IMR-90 (cell line): ENCODE measurements at regions not wholly inside any gene's neighbourhood (a gene's known extent, or its start where the extent isn't known, plus 50 kb on each side); places are given as distances from the start of the nearest gene placed in this dataset.

Experiments
- ATAC-seq: fragments of 200-7000 bp; cut with Tn5 transposase; 2 replicates; pipeline ENCODE4 v1.9.1; 2020; ENCODE audit warnings: low read depth, mild to moderate bottlenecking, moderate library complexity
- BruUV-seq: library from RNA; stranded (reverse); fragments of 400-500 nt; replicated peaks from 2 replicates; lab custom pipeline; 2021; lab: Mats Ljungman, UMichigan
- CTCF ChIA-PET: fragments of 300-600 bp; formaldehyde crosslinking; extraction: SDS; loops from one replicate; lab custom pipeline; 2021; ENCODE audit warnings: antibody characterized with exemption; lab: Yijun Ruan, JAX
- POLR2A ChIA-PET: fragments of 300-600 bp; sonication (Branson Sonifier 250); formaldehyde crosslinking; loops from one replicate; lab custom pipeline; 2022; ENCODE audit warnings: antibody characterized with exemption; ENCODE audit not compliant: unreplicated experiment; lab: Charles Lee
- DNase-seq: peaks from one replicate; pipeline ENCODE4 v3.0.0; 2013
- H2AFZ ChIP-seq: replicated peaks from 2 replicates; pipeline ENCODE3; 2013; ENCODE audit warnings: low read length, mild to moderate bottlenecking; ENCODE audit not compliant: poor library complexity
- H2AK5ac ChIP-seq: 2 replicates; pipeline ENCODE4 v1.6.1; 2013; ENCODE audit warnings: low read depth, low read length, inconsistent platforms
- H2AK9ac ChIP-seq: replicated peaks from 2 replicates; pipeline ENCODE3; 2013; ENCODE audit warnings: mild to moderate bottlenecking, low read depth, low read length, moderate library complexity; ENCODE audit not compliant: poor library complexity
- H2BK120ac ChIP-seq: 2 replicates; pipeline ENCODE4 v1.6.1; 2013; ENCODE audit warnings: low read depth, low read length, inconsistent platforms
- H2BK15ac ChIP-seq: 3 replicates; pipeline ENCODE4 v1.6.1; 2013; ENCODE audit warnings: low read depth, low read length, inconsistent platforms
- H2BK20ac ChIP-seq: 2 replicates; pipeline ENCODE4 v1.6.1; 2013; ENCODE audit warnings: low read depth, mild to moderate bottlenecking, inconsistent platforms, low read length, moderate library complexity
- H2BK5ac ChIP-seq: 2 replicates; pipeline ENCODE4 v1.6.1; 2013; ENCODE audit warnings: mild to moderate bottlenecking, low read depth, low read length, inconsistent platforms; ENCODE audit not compliant: poor library complexity, severe bottlenecking
- H3K14ac ChIP-seq: replicated peaks from 2 replicates; pipeline ENCODE4 v1.6.1; 2013; ENCODE audit warnings: low read depth, low read length, inconsistent platforms
- H3K18ac ChIP-seq: 2 replicates; pipeline ENCODE4 v1.6.1; 2013; ENCODE audit warnings: low read depth, low read length, control low read depth
- H3K23ac ChIP-seq: 2 replicates; pipeline ENCODE4 v1.6.1; 2013; ENCODE audit warnings: low read depth, low read length, inconsistent platforms
- H3K27ac ChIP-seq: 2 replicates; pipeline ENCODE4 v1.5.1; 2013; ENCODE audit warnings: mild to moderate bottlenecking, control low read depth, low read length; ENCODE audit not compliant: insufficient read depth
- H3K27me3 ChIP-seq: 2 replicates; pipeline ENCODE4 v1.6.1; 2013; ENCODE audit warnings: low read length; ENCODE audit not compliant: control insufficient read depth, insufficient read depth
- H3K36me3 ChIP-seq: 2 replicates; pipeline ENCODE4 v1.6.1; 2013; ENCODE audit warnings: low read length, mixed read lengths; ENCODE audit not compliant: control insufficient read depth, insufficient read depth
- H3K4ac ChIP-seq: 2 replicates; pipeline ENCODE4 v1.6.1; 2013; ENCODE audit warnings: low read depth, low read length, inconsistent platforms
- H3K4me1 ChIP-seq: 2 replicates; pipeline ENCODE4 v1.6.1; 2013; ENCODE audit warnings: low read length, mixed read lengths; ENCODE audit not compliant: control insufficient read depth, insufficient read depth
- H3K4me2 ChIP-seq: 2 replicates; pipeline ENCODE4 v1.6.1; 2013; ENCODE audit warnings: low read depth, mild to moderate bottlenecking, control low read depth, low read length, moderate library complexity
- H3K4me3 ChIP-seq: 2 replicates; pipeline ENCODE4 v1.5.1; 2013; ENCODE audit warnings: low read depth, mild to moderate bottlenecking, control low read depth, low read length, moderate library complexity; ENCODE audit not compliant: insufficient read depth
- H3K56ac ChIP-seq: 2 replicates; pipeline ENCODE4 v1.6.1; 2013; ENCODE audit warnings: low read length, inconsistent platforms; ENCODE audit not compliant: insufficient read depth; ENCODE audit errors: extremely low read depth
- H3K79me1 ChIP-seq, 2 experiments: 2 replicates each; pipeline ENCODE4 v1.6.1; 2013; ENCODE audit warnings: low read length in 2 of 2, inconsistent platforms in 1 of 2, low read depth in 1 of 2
- H3K9ac ChIP-seq: 2 replicates; pipeline ENCODE4 v1.6.1; 2013; ENCODE audit warnings: low read depth, low read length, control low read depth
- H3K9me1 ChIP-seq: 2 replicates; pipeline ENCODE4 v1.6.1; 2013; ENCODE audit warnings: low read length, inconsistent platforms; ENCODE audit not compliant: insufficient read depth
- H3K9me3 ChIP-seq: 2 replicates; pipeline ENCODE4 v1.6.1; 2013; ENCODE audit warnings: low read length; ENCODE audit not compliant: control insufficient read depth, insufficient read depth
- H4K20me1 ChIP-seq: 2 replicates; pipeline ENCODE4 v1.6.1; 2013; ENCODE audit warnings: low read length, inconsistent platforms; ENCODE audit not compliant: insufficient read depth
- H4K5ac ChIP-seq: 2 replicates; pipeline ENCODE4 v1.6.1; 2013; ENCODE audit warnings: mild to moderate bottlenecking, low read depth, low read length, control low read depth
- H4K8ac ChIP-seq, 2 experiments: 2 replicates each; pipeline ENCODE4 v1.6.1; 2013; ENCODE audit warnings: low read depth in 2 of 2, low read length in 2 of 2, control low read depth in 1 of 2, inconsistent platforms in 1 of 2
- H4K91ac ChIP-seq: 2 replicates; pipeline ENCODE4 v1.6.1; 2013; ENCODE audit warnings: low read depth, low read length, inconsistent platforms; ENCODE audit not compliant: insufficient read depth
- BHLHE40 ChIP-seq: fragments of 150-350 bp; IDR thresholded peaks from 2 replicates; pipeline ENCODE4 v1.6.1; 2016; ENCODE audit warnings: mild to moderate bottlenecking, low read depth, low read length
- CEBPB ChIP-seq: IDR thresholded peaks from 2 replicates; pipeline ENCODE4 v1.6.1; 2012; ENCODE audit warnings: low read depth, low read length, improper control_type of control experiment
- ELK1 ChIP-seq: fragments of 150-350 bp; IDR thresholded peaks from 2 replicates; pipeline ENCODE4 v1.6.1; 2016; ENCODE audit warnings: low read depth, mild to moderate bottlenecking, low read length, moderate library complexity, borderline replicate concordance
- FOS ChIP-seq: fragments of 150-350 bp; IDR thresholded peaks from 2 replicates; pipeline ENCODE4 v1.6.1; 2016; ENCODE audit warnings: low read depth, low read length
- MAZ ChIP-seq: IDR thresholded peaks from 2 replicates; pipeline ENCODE4 v1.6.1; 2012; ENCODE audit warnings: low read depth, mild to moderate bottlenecking, low read length, improper control_type of control experiment, moderate library complexity, borderline replicate concordance
- MXI1 ChIP-seq: IDR thresholded peaks from 2 replicates; pipeline ENCODE4 v1.6.1; 2012; ENCODE audit warnings: low read depth, mild to moderate bottlenecking, low read length, moderate library complexity, borderline replicate concordance
- NFE2L2 ChIP-seq: fragments of 150-350 bp; IDR thresholded peaks from 2 replicates; pipeline ENCODE4 v1.6.1; 2016; ENCODE audit warnings: low read depth, mild to moderate bottlenecking, low read length
- POLR2A ChIP-seq: IDR thresholded peaks from 2 replicates; pipeline ENCODE4 v1.6.1; 2012; ENCODE audit warnings: mild to moderate bottlenecking, low read depth, low read length
- RAD21 ChIP-seq: IDR thresholded peaks from 2 replicates; pipeline ENCODE4 v1.6.1; 2012; ENCODE audit warnings: low read length, improper control_type of control experiment
- RCOR1 ChIP-seq: IDR thresholded peaks from 2 replicates; pipeline ENCODE4 v1.6.1; 2012; ENCODE audit warnings: mild to moderate bottlenecking, low read length, improper control_type of control experiment; ENCODE audit not compliant: insufficient replicate concordance
- RFX5 ChIP-seq: IDR thresholded peaks from 2 replicates; pipeline ENCODE4 v1.8.0; 2012; ENCODE audit warnings: low read depth, mild to moderate bottlenecking, low read length, moderate library complexity
- WGBS, 2 experiments: methylation state at CpG; one replicate each; pipeline versions ENCODE4 v1.1.5 to v1.1.7; 2013; ENCODE audit warnings: missing lambda C conversion rate in 2 of 2; ENCODE audit not compliant: insufficient read length in 1 of 2; ENCODE audit errors: extremely low coverage in 2 of 2; 5-methylcytosine and 5-hydroxymethylcytosine counted together
- dilution Hi-C: fragments of 300-500 bp; cut with HindIII; formaldehyde crosslinking; loops from one replicate; pipeline ENCODE4 v1.14.3; 2018; ENCODE audit warnings: low sequenced_read_pairs; ENCODE audit not compliant: unreplicated experiment
- in situ Hi-C: fragments of 300-500 bp; cut with MboI; formaldehyde crosslinking; loops from 3 replicates; pipeline ENCODE4 v1.14.3; 2019; ENCODE audit warnings: low sequenced_read_pairs, inconsistent platforms, mixed read lengths
- intact Hi-C: fragments of 100-400 bp; cut with micrococcal nuclease; formaldehyde crosslinking; loops from 2 replicates; pipeline ENCODE4 v1.10.0; 2022
- TF ChIP-seq, protein P1 (sequence below): conservative IDR thresholded peaks from 2 replicates; pipeline ENCODE4 v1.5.1; 2012; ENCODE audit warnings: mild to moderate bottlenecking, low read depth, low read length, improper control_type of control experiment
- TF ChIP-seq, protein P2 (sequence below): fragments of 150-350 bp; IDR thresholded peaks from 2 replicates; pipeline ENCODE4 v1.6.1; 2017; ENCODE audit warnings: mild to moderate bottlenecking, antibody characterized with exemption, low read length, low read depth

GRCh38 chr3:106717178-106717780 lies 660.0 kb upstream of the CCDC54 start:
- H2BK120ac ChIP-seq, result no peak overlapping the region
- H2BK5ac ChIP-seq, result no peak overlapping the region
- H3K36me3 ChIP-seq, result no peaks in the 10 kb centered on the region
- no CpG with 5 or more reads among the region's 1 CpG for WGBS, 2 experiments
- H4K91ac ChIP-seq, result no peak overlapping the region
- peaks cover 2% of the 10 kb centered on the region for H3K9me3 ChIP-seq
- no peaks in the 10 kb centered on the region for H4K20me1 ChIP-seq
- no TSS peak for BruUV-seq
- H3K27ac ChIP-seq, result no peak overlapping the region
- no peak for TF ChIP-seq ELK1
- TF ChIP-seq RCOR1, result no peak
- no peak for TF ChIP-seq RFX5
- TF ChIP-seq, protein P1, sequence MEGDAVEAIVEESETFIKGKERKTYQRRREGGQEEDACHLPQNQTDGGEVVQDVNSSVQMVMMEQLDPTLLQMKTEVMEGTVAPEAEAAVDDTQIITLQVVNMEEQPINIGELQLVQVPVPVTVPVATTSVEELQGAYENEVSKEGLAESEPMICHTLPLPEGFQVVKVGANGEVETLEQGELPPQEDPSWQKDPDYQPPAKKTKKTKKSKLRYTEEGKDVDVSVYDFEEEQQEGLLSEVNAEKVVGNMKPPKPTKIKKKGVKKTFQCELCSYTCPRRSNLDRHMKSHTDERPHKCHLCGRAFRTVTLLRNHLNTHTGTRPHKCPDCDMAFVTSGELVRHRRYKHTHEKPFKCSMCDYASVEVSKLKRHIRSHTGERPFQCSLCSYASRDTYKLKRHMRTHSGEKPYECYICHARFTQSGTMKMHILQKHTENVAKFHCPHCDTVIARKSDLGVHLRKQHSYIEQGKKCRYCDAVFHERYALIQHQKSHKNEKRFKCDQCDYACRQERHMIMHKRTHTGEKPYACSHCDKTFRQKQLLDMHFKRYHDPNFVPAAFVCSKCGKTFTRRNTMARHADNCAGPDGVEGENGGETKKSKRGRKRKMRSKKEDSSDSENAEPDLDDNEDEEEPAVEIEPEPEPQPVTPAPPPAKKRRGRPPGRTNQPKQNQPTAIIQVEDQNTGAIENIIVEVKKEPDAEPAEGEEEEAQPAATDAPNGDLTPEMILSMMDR, result no peak
- no peak for TF ChIP-seq FOS
- no peak for TF ChIP-seq MXI1
- TF ChIP-seq CEBPB, result no peak
- no peak for TF ChIP-seq NFE2L2
- TF ChIP-seq RAD21, result no peak
- no peak for TF ChIP-seq MAZ
- no peak for TF ChIP-seq BHLHE40
- TF ChIP-seq POLR2A, result no peak
- TF ChIP-seq, protein P2, sequence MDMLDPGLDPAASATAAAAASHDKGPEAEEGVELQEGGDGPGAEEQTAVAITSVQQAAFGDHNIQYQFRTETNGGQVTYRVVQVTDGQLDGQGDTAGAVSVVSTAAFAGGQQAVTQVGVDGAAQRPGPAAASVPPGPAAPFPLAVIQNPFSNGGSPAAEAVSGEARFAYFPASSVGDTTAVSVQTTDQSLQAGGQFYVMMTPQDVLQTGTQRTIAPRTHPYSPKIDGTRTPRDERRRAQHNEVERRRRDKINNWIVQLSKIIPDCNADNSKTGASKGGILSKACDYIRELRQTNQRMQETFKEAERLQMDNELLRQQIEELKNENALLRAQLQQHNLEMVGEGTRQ, result no peak
- no peak overlapping the region for H3K9ac ChIP-seq
- intact Hi-C loops, result no loop called here
- no peaks in the 10 kb centered on the region for H3K27me3 ChIP-seq
- in situ Hi-C loops, result no loop called here
- no peak overlapping the region for H4K8ac ChIP-seq
- dilution Hi-C loops, result no loop called here
- no peak overlapping the region for H2AK9ac ChIP-seq
- no peak overlapping the region for H3K23ac ChIP-seq
- no peaks in the 10 kb centered on the region for H3K4me1 ChIP-seq
- ChIA-PET CTCF (no interaction called here), POLR2A (no interaction called here)
- no peak overlapping the region for H3K56ac ChIP-seq
- H2BK20ac ChIP-seq, result no peak overlapping the region
- no peak overlapping the region for H3K14ac ChIP-seq
- H3K4me3 ChIP-seq, result no peak overlapping the region
- H2BK15ac ChIP-seq, result no peak overlapping the region
- no peak for DNase-seq
- H3K9me1 ChIP-seq, result no peaks in the 10 kb centered on the region
- no peak overlapping the region for H3K4me2 ChIP-seq
- ATAC-seq, result no peak
- no peak overlapping the region for H2AK5ac ChIP-seq
- H3K18ac ChIP-seq, result no peak overlapping the region
- no peaks in the 10 kb centered on the region for H3K79me1 ChIP-seq
- H2AFZ ChIP-seq, result no peak overlapping the region
- H3K4ac ChIP-seq, result no peak overlapping the region
- H4K5ac ChIP-seq, result no peak overlapping the region
